Neutrophil (primary cell): ENCODE measurements at regions not wholly inside any gene's neighbourhood (a gene's known extent, or its start where the extent isn't known, plus 50 kb on each side); places are given as distances from the start of the nearest gene placed in this dataset.

ENCODE experiments used
- H3K27ac ChIP-seq: fragments of 200-600 bp; sonication (generic); 2 replicates; pipeline ENCODE4 v1.5.1; 2016; ENCODE audit warnings: mild to moderate bottlenecking, moderate library complexity
- H3K27me3 ChIP-seq: fragments of 200-600 bp; sonication (generic); 2 replicates; pipeline ENCODE4 v1.6.0; 2016; ENCODE audit warnings: mild to moderate bottlenecking
- H3K36me3 ChIP-seq: fragments of 200-600 bp; sonication (generic); 2 replicates; pipeline ENCODE4 v1.5.1; 2017
- H3K4me1 ChIP-seq, 2 experiments: fragments of 200-600 bp in 1 of 2; sonication (generic) in 1 of 2; 1 replicate in 1 of 2; 2 replicates in 1 of 2; pipeline versions ENCODE4 v1.5.1 to v1.6.1; 2013 to 2016; ENCODE audit warnings: low read depth in 1 of 2, low read length in 1 of 2, mild to moderate bottlenecking in 1 of 2, moderate library complexity in 1 of 2; ENCODE audit not compliant: control insufficient read depth in 1 of 2, insufficient read depth in 1 of 2
- H3K4me3 ChIP-seq, 2 experiments: fragments of 200-600 bp in 1 of 2; sonication (generic) in 1 of 2; 1 replicate in 1 of 2; 2 replicates in 1 of 2; pipeline ENCODE4 v1.5.1; 2013 to 2016; ENCODE audit warnings: low read depth in 1 of 2, low read length in 1 of 2, mild to moderate bottlenecking in 1 of 2, moderate library complexity in 1 of 2
- H3K9me3 ChIP-seq: fragments of 200-600 bp; sonication (generic); 2 replicates; pipeline ENCODE4 v1.5.1; 2016
- TF ChIP-seq, protein P1 (sequence below): fragments of 200-600 bp; sonication (generic); IDR thresholded peaks from 2 replicates; pipeline ENCODE4 v1.5.1; 2016; ENCODE audit warnings: antibody characterized with exemption

DNA sequence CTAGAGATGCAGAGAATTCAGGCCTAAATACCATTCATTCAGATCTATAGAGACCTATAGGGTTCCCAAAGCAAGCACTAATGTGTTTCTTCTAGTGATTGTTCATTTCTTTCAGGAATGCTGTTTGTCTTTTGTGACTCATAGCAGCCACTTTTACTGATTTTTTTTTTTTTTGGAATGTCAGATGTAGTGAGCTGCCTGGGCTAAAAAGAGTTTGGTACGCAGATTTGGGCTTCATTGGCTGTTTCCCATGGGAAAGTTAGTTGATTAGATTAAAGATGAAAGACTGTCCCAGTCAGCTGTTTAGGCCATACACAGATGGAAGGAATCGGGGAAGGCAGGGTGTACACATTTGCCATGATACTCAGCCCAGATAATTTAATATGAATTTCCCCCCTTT, 87.6 kb downstream of the CDC42EP3 start:
- no peak overlapping the region for H3K27ac ChIP-seq
- H3K9me3 ChIP-seq, result no peaks in the 10 kb centered on the region
- TF ChIP-seq, protein P1, sequence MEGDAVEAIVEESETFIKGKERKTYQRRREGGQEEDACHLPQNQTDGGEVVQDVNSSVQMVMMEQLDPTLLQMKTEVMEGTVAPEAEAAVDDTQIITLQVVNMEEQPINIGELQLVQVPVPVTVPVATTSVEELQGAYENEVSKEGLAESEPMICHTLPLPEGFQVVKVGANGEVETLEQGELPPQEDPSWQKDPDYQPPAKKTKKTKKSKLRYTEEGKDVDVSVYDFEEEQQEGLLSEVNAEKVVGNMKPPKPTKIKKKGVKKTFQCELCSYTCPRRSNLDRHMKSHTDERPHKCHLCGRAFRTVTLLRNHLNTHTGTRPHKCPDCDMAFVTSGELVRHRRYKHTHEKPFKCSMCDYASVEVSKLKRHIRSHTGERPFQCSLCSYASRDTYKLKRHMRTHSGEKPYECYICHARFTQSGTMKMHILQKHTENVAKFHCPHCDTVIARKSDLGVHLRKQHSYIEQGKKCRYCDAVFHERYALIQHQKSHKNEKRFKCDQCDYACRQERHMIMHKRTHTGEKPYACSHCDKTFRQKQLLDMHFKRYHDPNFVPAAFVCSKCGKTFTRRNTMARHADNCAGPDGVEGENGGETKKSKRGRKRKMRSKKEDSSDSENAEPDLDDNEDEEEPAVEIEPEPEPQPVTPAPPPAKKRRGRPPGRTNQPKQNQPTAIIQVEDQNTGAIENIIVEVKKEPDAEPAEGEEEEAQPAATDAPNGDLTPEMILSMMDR, result no peak
- peaks cover 13% of the 10 kb centered on the region for H3K27me3 ChIP-seq
- no peaks in the 10 kb centered on the region for H3K36me3 ChIP-seq
- no peaks in the 10 kb centered on the region for H3K4me1 ChIP-seq
- H3K4me3 ChIP-seq, result no peak overlapping the region

DNA sequence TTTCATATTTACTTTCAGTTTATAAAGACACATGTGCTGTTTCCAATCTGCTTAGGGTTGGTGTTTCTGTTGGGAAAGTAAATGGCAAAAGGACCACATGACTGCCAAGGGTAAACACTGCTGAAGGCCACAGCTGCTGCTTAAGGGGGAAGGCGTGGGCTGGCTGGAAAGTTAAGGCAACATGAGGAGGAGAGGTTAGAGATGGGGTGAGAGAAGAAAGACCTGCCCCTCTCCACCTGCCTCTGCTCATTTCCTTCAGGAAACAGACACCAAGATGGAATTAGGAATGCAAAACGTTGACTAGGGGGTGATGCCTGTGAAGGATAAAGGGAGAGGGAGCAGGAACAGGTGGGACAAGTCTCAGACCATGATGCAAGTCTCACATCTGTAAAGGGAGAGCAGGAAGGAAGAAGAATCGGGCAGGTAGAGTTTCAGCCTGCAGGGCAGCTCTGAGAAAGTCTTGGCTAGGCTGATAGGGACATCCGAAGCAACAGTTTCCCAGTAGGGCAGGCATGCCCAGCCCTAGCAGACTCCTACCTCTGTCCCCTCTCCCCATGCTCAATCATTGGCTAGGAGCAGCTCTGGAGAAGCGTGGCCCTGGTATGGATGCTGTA, 86.0 kb downstream of the CDC42EP3 start:
- TF ChIP-seq, protein P1, result no peak
- peaks cover 13% of the 10 kb centered on the region for H3K27me3 ChIP-seq
- no peak overlapping the region for H3K27ac ChIP-seq
- H3K4me3 ChIP-seq, result no peak overlapping the region
- H3K36me3 ChIP-seq, result no peaks in the 10 kb centered on the region
- H3K9me3 ChIP-seq, result no peaks in the 10 kb centered on the region
- H3K4me1 ChIP-seq, result no peaks in the 10 kb centered on the region

DNA sequence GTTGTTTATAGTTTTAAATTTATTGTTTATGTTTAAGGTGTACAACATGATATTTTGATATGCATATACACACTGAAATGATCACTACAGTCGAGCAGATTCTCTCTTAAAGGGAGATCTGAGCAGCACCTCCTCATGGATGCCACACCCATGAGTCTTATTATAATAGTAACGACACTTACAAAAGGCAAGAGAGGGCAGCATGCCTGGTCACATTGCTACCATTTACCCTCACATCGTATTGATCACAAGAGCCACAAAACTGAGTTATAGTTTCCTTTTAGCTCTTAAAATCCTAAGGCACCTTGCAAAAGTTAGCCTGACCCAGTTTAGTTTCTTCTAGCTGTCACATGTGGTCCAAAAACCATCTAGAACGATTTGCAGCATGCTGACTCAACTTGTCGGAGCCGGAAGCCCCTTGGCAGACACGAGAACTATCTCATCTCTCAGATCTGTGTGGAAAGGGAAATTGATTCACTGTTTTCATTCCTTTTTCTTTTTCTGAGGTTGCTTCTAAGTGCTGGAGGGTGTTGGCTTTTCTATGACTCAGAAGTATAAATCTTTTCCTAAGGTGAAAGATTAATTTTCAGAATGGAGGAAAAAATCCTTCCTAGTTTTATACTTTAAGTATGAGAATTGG, 85.3 kb downstream of the CDC42EP3 start:
- TF ChIP-seq, protein P1, result no peak
- Histone ChIP-seq H3K4me1 (no peaks in the 10 kb centered on the region), H3K27ac (no peak overlapping the region), H3K4me3 (no peak overlapping the region), H3K9me3 (no peaks in the 10 kb centered on the region), H3K36me3 (no peaks in the 10 kb centered on the region), H3K27me3 (peaks cover 13% of the 10 kb centered on the region)

DNA sequence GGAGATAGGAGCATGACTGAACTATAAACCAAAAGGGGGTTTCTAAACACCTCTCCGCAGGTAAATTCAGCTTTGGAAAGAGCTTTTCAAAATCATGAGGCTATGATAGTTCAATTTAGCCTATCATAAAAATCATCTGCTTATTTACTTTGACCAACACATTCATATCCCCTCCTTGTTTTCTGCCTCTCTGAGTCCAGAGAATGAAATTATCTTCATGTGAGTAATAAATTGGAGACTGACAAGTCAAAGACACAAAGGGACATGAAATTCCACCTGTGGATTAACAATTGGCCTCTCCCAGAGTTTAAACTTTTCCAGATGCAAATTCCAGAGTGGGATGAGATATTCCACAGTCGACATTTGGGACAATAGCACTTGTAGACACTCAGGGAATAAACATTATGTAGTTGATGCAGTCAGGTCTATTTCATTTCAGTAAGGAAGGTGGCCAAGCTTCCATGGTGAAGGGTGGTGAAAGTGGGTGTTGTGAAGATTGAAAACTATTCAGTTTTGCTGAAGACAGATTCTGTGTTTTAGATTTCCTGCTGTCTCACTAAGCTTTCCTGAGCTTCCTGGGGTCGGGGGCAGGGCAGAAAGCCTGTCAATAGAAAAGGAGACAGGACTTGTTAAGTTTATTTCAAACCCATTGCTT, 84.7 kb downstream of the CDC42EP3 start:
- TF ChIP-seq, protein P1, result no peak
- H3K27ac ChIP-seq, result no peak overlapping the region
- peaks cover 13% of the 10 kb centered on the region for H3K27me3 ChIP-seq
- no peaks in the 10 kb centered on the region for H3K4me1 ChIP-seq
- H3K9me3 ChIP-seq, result no peaks in the 10 kb centered on the region
- H3K4me3 ChIP-seq, result no peak overlapping the region
- H3K36me3 ChIP-seq, result no peaks in the 10 kb centered on the region

DNA sequence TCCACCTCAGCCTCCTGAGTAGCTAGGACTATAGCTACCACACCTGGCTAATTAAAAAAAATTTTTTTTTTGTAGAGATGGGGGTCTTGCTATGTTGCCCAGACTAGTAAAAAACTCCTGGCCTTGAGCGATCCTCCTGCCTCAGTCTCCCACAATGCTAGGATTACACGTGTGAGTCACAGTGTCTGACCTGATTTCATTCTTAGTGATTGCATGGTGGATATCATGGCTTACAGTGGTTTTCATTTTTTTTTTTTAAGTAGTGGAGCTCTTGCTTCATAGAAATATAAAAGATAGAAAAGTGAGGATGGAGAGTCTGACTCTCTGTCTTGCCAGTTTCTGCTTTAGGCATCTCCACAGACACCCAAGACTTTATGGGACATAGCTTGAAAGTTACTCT, 83.6 kb downstream of the CDC42EP3 start:
- Histone ChIP-seq H3K27me3 (peaks cover 6% of the 10 kb centered on the region), H3K27ac (no peak overlapping the region), H3K4me3 (no peak overlapping the region), H3K4me1 (no peaks in the 10 kb centered on the region), H3K36me3 (no peaks in the 10 kb centered on the region), H3K9me3 (no peaks in the 10 kb centered on the region)
- TF ChIP-seq, protein P1, result no peak
